GM19324 (cell line): ENCODE measurements at regions not wholly inside any gene's neighbourhood (a gene's known extent, or its start where the extent isn't known, plus 50 kb on each side); places are given as distances from the start of the nearest gene placed in this dataset.

Experiments used
- ATAC-seq: cut with Tn5 transposase; IDR thresholded peaks from one replicate; pipeline ENCODE4 v1.9.1; 2021; ENCODE audit warnings: mild to moderate bottlenecking, moderate library complexity; ENCODE audit not compliant: unreplicated experiment, low FRiP score

- ATAC-seq, result no peak
These were observed 266.5 kb downstream of the HRH4 start for GRCh38 chr18:24726727-24727492.

- no peak for ATAC-seq
These were observed 267.2 kb downstream of the HRH4 start for GRCh38 chr18:24727685-24728084.

GRCh38 chr18:24731158-24731557, 270.7 kb downstream of the HRH4 start:
- ATAC-seq, result no peak

- ATAC-seq, result no peak
These were observed 271.5 kb downstream of the HRH4 start for GRCh38 chr18:24731981-24732380.

- no peak for ATAC-seq
These were observed 273.6 kb downstream of the HRH4 start for GRCh38 chr18:24734058-24734457.

GRCh38 chr18:24735624-24736231, 275.3 kb downstream of the HRH4 start:
- ATAC-seq, result no peak

- no peak for ATAC-seq
These were observed 276.4 kb downstream of the HRH4 start for GRCh38 chr18:24736662-24737330.

GRCh38 chr18:24740829-24741228, 280.4 kb downstream of the HRH4 start:
- no peak for ATAC-seq

- ATAC-seq, result no peak
These were observed 280.9 kb downstream of the HRH4 start for GRCh38 chr18:24741321-24741720.

- no peak for ATAC-seq
These were observed 281.7 kb downstream of the HRH4 start for GRCh38 chr18:24741965-24742724.

GRCh38 chr18:24754583-24755253, 294.3 kb downstream of the HRH4 start:
- ATAC-seq, result no peak

GRCh38 chr18:24756385-24756784, 295.9 kb downstream of the HRH4 start:
- no peak for ATAC-seq

- no peak for ATAC-seq
These were observed 296.7 kb downstream of the HRH4 start for GRCh38 chr18:24757134-24757533.

- ATAC-seq, result no peak
These were observed 301.3 kb downstream of the HRH4 start for GRCh38 chr18:24761765-24762164.

- no peak for ATAC-seq
These were observed 302.1 kb downstream of the HRH4 start for GRCh38 chr18:24762511-24762910.

- ATAC-seq, result no peak
These were observed 303.5 kb downstream of the HRH4 start for GRCh38 chr18:24763765-24764513.

GRCh38 chr18:24764766-24765165, 304.3 kb downstream of the HRH4 start:
- ATAC-seq, result no peak

GRCh38 chr18:24766376-24766775, 305.9 kb downstream of the HRH4 start:
- ATAC-seq, result no peak

GRCh38 chr18:24770311-24771024, 310.0 kb downstream of the HRH4 start:
- no peak for ATAC-seq
